Sigmoid colon (tissue), 6 donors: ENCODE measurements at regions not wholly inside any gene's neighbourhood (a gene's known extent, or its start where the extent isn't known, plus 50 kb on each side); places are given as distances from the start of the nearest gene placed in this dataset.

Experiments used
- DNase-seq: peaks from one replicate; pipeline ENCODE4 v3.0.0-alpha.2; 2019
- H3K27ac ChIP-seq, 4 donors: fragments of 200-600 bp; sonication (generic); one replicate each; pipeline ENCODE4 v1.5.1; 2016 to 2019; ENCODE audit warnings: mild to moderate bottlenecking in 1 of 4
- H3K27me3 ChIP-seq, 3 donors: fragments of 200-600 bp; sonication (generic); one replicate each; pipeline ENCODE4 v1.5.1; 2019; ENCODE audit warnings: mild to moderate bottlenecking in 1 of 3
- H3K36me3 ChIP-seq, 4 donors: fragments of 200-600 bp; sonication (generic); one replicate each; pipeline ENCODE4 v1.5.1; 2016 to 2019
- H3K4me1 ChIP-seq, 4 donors: fragments of 200-600 bp; sonication (generic); one replicate each; pipeline ENCODE4 v1.5.1; 2017 to 2019
- H3K4me3 ChIP-seq, 4 donors: fragments of 200-600 bp; sonication (generic); one replicate each; pipeline ENCODE4 v1.5.1; 2017 to 2019; ENCODE audit warnings: mild to moderate bottlenecking in 2 of 4, moderate library complexity in 1 of 4
- H3K9me3 ChIP-seq, 4 donors: fragments of 200-600 bp in 3 of 4; sonication (generic) in 3 of 4; one replicate each; pipeline versions ENCODE4 v1.5.1 to v1.6.1; 2013 to 2019
- EP300 ChIP-seq, 4 donors: sonication (generic); formaldehyde crosslinking; IDR thresholded peaks; one replicate each; pipeline ENCODE4 v1.6.1; 2017; ENCODE audit warnings: antibody characterized with exemption in 4 of 4
- POLR2A ChIP-seq, 2 donors: fragments of 450-650 bp; IDR thresholded peaks; one replicate each; pipeline ENCODE4 v1.6.1; 2016; ENCODE audit warnings: antibody characterized with exemption in 2 of 2, mild to moderate bottlenecking in 2 of 2, moderate library complexity in 2 of 2
- POLR2AphosphoS5 ChIP-seq, 4 donors: sonication (generic); formaldehyde crosslinking; IDR thresholded peaks; one replicate each; pipeline ENCODE4 v1.6.1; 2017; ENCODE audit warnings: antibody characterized with exemption in 4 of 4
- WGBS, 2 donors: extraction: QIAGEN DNeasy Blood & Tissue Kit; methylation state at CpG; one replicate each; pipeline ENCODE4 v1.1.7; 2013; 5-methylcytosine and 5-hydroxymethylcytosine counted together
- intact Hi-C: fragments of 100-400 bp; cut with DNase I; formaldehyde crosslinking; loops from one replicate; pipeline ENCODE4 v1.15.1; 2023
- TF ChIP-seq, protein P1 (sequence below), 4 experiments: fragments of 450-650 bp in 3 of 4; fragments of 200-600 bp in 1 of 4; IDR thresholded peaks; one replicate each; pipeline ENCODE4 v1.5.1; 2016 to 2019; ENCODE audit warnings: antibody characterized with exemption in 4 of 4, mild to moderate bottlenecking in 3 of 4, moderate library complexity in 2 of 4
- donor health status: healthy with polysubstance abuse.
- donor health status: healthy.

DNA sequence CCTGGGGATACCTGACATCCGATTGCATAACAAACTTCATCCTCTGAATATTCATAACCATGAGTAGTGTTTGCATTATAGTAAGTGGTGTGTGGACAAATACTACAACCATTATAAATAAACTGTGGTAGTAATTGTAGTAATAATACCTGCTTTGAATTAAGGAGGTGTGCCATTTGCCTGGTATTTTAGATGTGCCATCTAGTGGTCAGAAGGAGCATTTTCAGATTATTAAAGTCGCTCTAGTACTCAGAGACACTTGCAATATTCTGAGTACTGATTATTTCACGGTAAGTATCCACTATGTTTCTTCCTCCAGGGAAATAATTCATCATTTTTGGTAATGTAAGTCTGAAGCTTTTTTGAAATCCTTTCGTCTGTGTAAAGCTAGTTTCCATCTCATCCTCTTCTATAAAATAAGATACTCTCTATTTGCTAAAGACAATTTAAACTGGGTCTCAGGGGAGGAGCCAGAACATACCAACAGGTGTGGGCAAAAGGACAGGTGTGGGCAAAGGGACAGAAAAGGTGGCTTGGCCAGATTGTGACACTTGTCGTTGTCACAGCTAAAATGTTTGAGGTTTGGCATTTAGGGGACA, 115.3 kb upstream of the WDR11 start:
- no peaks in the 10 kb centered on the region for H3K36me3 ChIP-seq

DNA sequence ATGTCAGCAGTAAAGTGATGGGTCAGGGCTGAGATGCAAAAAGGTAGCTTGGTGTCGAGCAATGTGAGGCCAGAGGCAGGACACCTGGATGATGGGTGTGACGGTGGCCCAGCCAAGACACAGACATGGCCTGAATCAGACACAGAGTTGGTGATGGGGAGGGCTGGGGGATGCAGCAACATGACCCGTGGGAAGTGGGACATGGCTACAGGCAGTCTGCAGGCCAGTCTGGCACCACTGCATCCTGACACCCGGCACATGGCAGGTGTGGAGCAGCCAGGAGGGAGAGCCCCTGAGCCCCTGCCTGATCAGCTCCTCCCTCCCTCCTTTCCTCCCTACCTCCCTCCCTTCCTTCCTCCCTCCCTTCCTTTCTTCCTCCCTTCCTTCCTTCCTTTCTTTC, 114.8 kb upstream of the WDR11 start:
- Histone ChIP-seq H3K27ac (no peak overlapping the region), H3K9me3 (no peaks in the 10 kb centered on the region), H3K36me3 (no peaks in the 10 kb centered on the region), H3K4me1 (no peaks in the 10 kb centered on the region), H3K4me3 (no peak overlapping the region), H3K27me3 (no peaks in the 10 kb centered on the region)
- intact Hi-C loops = no loop called here
- WGBS, 2 donors = 50 to 70% methylated on average over 4 of the region's 4 CpGs
- DNase-seq = no peak
- no peak for TF ChIP-seq POLR2AphosphoS5 (IDR thresholded peaks at IDR 0.05)
- no peak for TF ChIP-seq POLR2A (IDR thresholded peaks at IDR 0.05)
- TF ChIP-seq, protein P1, sequence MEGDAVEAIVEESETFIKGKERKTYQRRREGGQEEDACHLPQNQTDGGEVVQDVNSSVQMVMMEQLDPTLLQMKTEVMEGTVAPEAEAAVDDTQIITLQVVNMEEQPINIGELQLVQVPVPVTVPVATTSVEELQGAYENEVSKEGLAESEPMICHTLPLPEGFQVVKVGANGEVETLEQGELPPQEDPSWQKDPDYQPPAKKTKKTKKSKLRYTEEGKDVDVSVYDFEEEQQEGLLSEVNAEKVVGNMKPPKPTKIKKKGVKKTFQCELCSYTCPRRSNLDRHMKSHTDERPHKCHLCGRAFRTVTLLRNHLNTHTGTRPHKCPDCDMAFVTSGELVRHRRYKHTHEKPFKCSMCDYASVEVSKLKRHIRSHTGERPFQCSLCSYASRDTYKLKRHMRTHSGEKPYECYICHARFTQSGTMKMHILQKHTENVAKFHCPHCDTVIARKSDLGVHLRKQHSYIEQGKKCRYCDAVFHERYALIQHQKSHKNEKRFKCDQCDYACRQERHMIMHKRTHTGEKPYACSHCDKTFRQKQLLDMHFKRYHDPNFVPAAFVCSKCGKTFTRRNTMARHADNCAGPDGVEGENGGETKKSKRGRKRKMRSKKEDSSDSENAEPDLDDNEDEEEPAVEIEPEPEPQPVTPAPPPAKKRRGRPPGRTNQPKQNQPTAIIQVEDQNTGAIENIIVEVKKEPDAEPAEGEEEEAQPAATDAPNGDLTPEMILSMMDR (IDR thresholded peaks at IDR 0.05) = no peak
- no peak for TF ChIP-seq EP300 (IDR thresholded peaks at IDR 0.05)

More for the DNA sequence above, 115.3 kb upstream of the WDR11 start:
- TF ChIP-seq EP300 (IDR thresholded peaks at IDR 0.05) (no peak), POLR2AphosphoS5 (IDR thresholded peaks at IDR 0.05) (no peak), POLR2A (IDR thresholded peaks at IDR 0.05) (no peak)
- TF ChIP-seq, protein P1 (IDR thresholded peaks at IDR 0.05) = peak in 3 of 4 experiments; percentile 24 to 49 (median 48)
- Histone ChIP-seq H3K9me3 (no peaks in the 10 kb centered on the region), H3K27ac (no peak overlapping the region), H3K4me1 (no peaks in the 10 kb centered on the region), H3K27me3 (no peaks in the 10 kb centered on the region), H3K4me3 (no peak overlapping the region)
- no peak for DNase-seq
- 38 to 55% methylated on average over 5 of the region's 5 CpGs for WGBS, 2 donors
- intact Hi-C loops = no loop called here

DNA sequence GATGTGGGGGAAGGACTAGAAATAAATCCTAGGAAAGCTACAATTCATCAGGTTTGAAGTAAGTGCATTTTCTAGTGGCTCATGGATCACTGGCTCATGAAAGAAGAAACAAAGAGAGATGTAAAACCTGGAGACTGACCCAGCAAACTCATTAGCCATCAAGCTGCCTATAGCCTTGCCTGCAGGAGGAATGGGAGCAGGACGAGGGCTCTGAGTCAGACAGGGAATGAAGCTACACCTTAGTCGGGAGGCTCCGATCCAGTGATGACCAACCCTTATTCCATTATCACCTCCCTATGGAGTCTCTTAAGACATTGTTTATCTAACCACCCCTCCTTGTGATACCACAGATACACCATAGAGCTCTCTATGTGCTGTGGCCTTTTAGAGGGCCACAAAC, 112.5 kb upstream of the WDR11 start:
- H3K4me1 ChIP-seq = no peaks in the 10 kb centered on the region
- no peaks in the 10 kb centered on the region for H3K27me3 ChIP-seq
- H3K4me3 ChIP-seq = no peak overlapping the region
- 38 to 79% methylated on average over 3 of the region's 3 CpGs for WGBS, 2 donors
- no peak for TF ChIP-seq POLR2AphosphoS5 (IDR thresholded peaks at IDR 0.05)
- no peak for TF ChIP-seq POLR2A (IDR thresholded peaks at IDR 0.05)
- TF ChIP-seq, protein P1 (IDR thresholded peaks at IDR 0.05) = no peak
- TF ChIP-seq EP300 (IDR thresholded peaks at IDR 0.05) = no peak
- H3K27ac ChIP-seq = no peak overlapping the region
- no peaks in the 10 kb centered on the region for H3K36me3 ChIP-seq
- H3K9me3 ChIP-seq = no peaks in the 10 kb centered on the region
- no peak for DNase-seq
- intact Hi-C loops = no loop called here

DNA sequence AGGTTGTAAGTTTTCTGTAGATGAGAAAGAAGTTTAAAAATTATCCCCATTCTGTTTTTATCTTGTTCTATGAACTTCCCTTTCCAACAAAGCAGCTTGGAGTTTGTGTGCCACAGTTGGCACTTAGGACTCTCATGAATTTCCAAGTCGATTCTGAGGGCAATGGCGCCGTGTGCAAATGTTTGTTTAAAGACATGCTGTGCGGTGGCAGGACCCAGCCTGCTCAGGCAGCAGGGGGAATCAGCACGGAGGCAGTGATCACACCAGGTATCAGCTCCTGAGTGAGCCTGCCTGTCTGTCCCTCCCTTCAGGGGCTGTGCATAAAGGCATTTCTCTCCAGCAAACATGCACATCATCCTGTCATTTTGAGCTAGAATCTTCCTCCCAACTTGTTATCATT, 109.8 kb upstream of the WDR11 start:
- TF ChIP-seq, protein P1 (IDR thresholded peaks at IDR 0.05) = no peak
- TF ChIP-seq POLR2A (IDR thresholded peaks at IDR 0.05) (no peak), EP300 (IDR thresholded peaks at IDR 0.05) (no peak), POLR2AphosphoS5 (IDR thresholded peaks at IDR 0.05) (no peak)
- intact Hi-C loops = no loop called here
- Histone ChIP-seq H3K27me3 (no peaks in the 10 kb centered on the region), H3K4me3 (no peak overlapping the region), H3K9me3 (no peaks in the 10 kb centered on the region), H3K4me1 (no peaks in the 10 kb centered on the region), H3K27ac (no peak overlapping the region), H3K36me3 (no peaks in the 10 kb centered on the region)
- WGBS, 2 donors = 23 to 50% methylated on average over 5 of the region's 5 CpGs
- no peak for DNase-seq

DNA sequence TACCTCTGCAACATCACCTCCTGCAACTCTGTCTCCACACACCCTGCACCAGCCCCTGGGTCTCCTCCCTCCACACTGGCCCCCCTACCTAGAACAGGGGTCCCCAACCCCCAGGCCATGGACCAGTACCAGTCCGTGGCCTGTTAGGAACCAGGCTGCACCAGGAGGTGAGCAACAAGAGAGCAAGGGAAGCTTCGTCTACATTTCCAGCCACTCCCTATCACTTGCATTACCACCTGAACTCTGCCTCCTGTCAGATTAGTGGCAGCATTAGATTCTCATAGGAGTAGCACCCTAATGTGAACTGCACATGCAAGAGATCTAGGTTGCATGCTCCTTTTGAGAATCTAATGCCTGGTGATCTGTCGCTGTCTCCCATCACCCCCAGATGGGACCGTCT, 108.8 kb upstream of the WDR11 start:
- Histone ChIP-seq H3K9me3 (no peaks in the 10 kb centered on the region), H3K27me3 (no peaks in the 10 kb centered on the region), H3K4me3 (no peak overlapping the region), H3K27ac (no peak overlapping the region), H3K36me3 (no peaks in the 10 kb centered on the region), H3K4me1 (no peaks in the 10 kb centered on the region)
- TF ChIP-seq POLR2AphosphoS5 (IDR thresholded peaks at IDR 0.05) (no peak), POLR2A (IDR thresholded peaks at IDR 0.05) (no peak), EP300 (IDR thresholded peaks at IDR 0.05) (no peak)
- TF ChIP-seq, protein P1 (IDR thresholded peaks at IDR 0.05) = no peak
- DNase-seq = no peak
- WGBS, 2 donors = 91 to 93% methylated on average over 4 of the region's 4 CpGs
- intact Hi-C loops = no loop called here
